ENCODE measurements at regions not wholly inside any gene's neighbourhood (a gene's known extent, or its start where the extent isn't known, plus 50 kb on each side); places are given as distances from the start of the nearest gene placed in this dataset.

- Mint-ChIP-seq H3K9me3 (no peaks in the 10 kb centered on the region), H3K36me3 (ENCODE audit: low read depth) (no peaks in the 10 kb centered on the region), H3K4me1 (ENCODE audit: low read depth) (no peaks in the 10 kb centered on the region), H3K27ac (no peak overlapping the region), H3K27me3 (peaks cover 5% of the 10 kb centered on the region), H3K4me3 (no peak overlapping the region)
- no peak for DNase-seq
Observed at GRCh38 chr15:52876991-52877663, 87.0 kb upstream of the ONECUT1 start.

- Mint-ChIP-seq H3K36me3 (ENCODE audit: low read depth) (no peaks in the 10 kb centered on the region), H3K9me3 (no peaks in the 10 kb centered on the region), H3K4me3 (no peak overlapping the region), H3K27me3 (peaks cover 35% of the 10 kb centered on the region), H3K27ac (no peak overlapping the region), H3K4me1 (ENCODE audit: low read depth) (no peaks in the 10 kb centered on the region)
- no peak for DNase-seq
Observed at GRCh38 chr15:52872036-52872818, 82.1 kb upstream of the ONECUT1 start.

GRCh38 chr15:52870015-52870414, 79.9 kb upstream of the ONECUT1 start:
- Mint-ChIP-seq H3K4me3 (no peak overlapping the region), H3K4me1 (ENCODE audit: low read depth) (no peaks in the 10 kb centered on the region), H3K9me3 (peaks cover 3% of the 10 kb centered on the region), H3K36me3 (ENCODE audit: low read depth) (no peaks in the 10 kb centered on the region), H3K27ac (no peak overlapping the region), H3K27me3 (peaks cover 31% of the 10 kb centered on the region)
- DNase-seq: no peak

- Mint-ChIP-seq H3K27ac (no peak overlapping the region), H3K4me1 (ENCODE audit: low read depth) (no peaks in the 10 kb centered on the region), H3K36me3 (ENCODE audit: low read depth) (no peaks in the 10 kb centered on the region), H3K9me3 (peaks cover 3% of the 10 kb centered on the region), H3K27me3 (peaks cover 30% of the 10 kb centered on the region), H3K4me3 (no peak overlapping the region)
- DNase-seq: no peak
Observed at GRCh38 chr15:52866698-52867097, 76.6 kb upstream of the ONECUT1 start.

DNA sequence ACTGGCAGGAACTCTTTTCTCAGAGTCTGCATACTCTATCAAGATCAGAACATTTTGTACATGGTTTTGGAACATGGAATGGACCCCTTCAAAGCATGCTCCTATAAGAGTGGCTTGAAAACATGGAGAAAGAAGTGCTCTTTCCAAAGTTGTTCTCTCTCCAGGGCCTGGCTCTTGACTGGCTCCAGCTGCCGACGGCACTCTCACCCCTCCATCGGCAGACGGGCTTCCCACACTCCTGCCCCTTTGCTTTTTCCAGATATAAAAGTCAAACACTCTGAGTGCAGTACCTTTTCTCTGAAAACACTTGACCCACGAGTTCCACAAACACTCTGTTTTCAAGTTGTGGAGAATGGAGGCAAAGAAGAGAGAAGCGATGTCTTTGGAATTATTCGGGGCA, 72.5 kb upstream of the ONECUT1 start:
- no peak for DNase-seq
- Mint-ChIP-seq H3K27ac (no peak overlapping the region), H3K36me3 (ENCODE audit: low read depth) (no peaks in the 10 kb centered on the region), H3K9me3 (peaks cover 3% of the 10 kb centered on the region), H3K4me3 (no peak overlapping the region), H3K4me1 (ENCODE audit: low read depth) (no peaks in the 10 kb centered on the region), H3K27me3 (peaks cover 5% of the 10 kb centered on the region)

GRCh38 chr15:52858782-52859176, 68.6 kb upstream of the ONECUT1 start:
- no peaks in the 10 kb centered on the region for H3K9me3 Mint-ChIP-seq
- DNase-seq: no peak
- no peaks in the 10 kb centered on the region for H3K36me3 Mint-ChIP-seq (ENCODE audit: low read depth)
- no peak overlapping the region for H3K4me3 Mint-ChIP-seq
- no peak overlapping the region for H3K27ac Mint-ChIP-seq
- peaks cover 16% of the 10 kb centered on the region for H3K27me3 Mint-ChIP-seq
- no peaks in the 10 kb centered on the region for H3K4me1 Mint-ChIP-seq (ENCODE audit: low read depth)

DNA sequence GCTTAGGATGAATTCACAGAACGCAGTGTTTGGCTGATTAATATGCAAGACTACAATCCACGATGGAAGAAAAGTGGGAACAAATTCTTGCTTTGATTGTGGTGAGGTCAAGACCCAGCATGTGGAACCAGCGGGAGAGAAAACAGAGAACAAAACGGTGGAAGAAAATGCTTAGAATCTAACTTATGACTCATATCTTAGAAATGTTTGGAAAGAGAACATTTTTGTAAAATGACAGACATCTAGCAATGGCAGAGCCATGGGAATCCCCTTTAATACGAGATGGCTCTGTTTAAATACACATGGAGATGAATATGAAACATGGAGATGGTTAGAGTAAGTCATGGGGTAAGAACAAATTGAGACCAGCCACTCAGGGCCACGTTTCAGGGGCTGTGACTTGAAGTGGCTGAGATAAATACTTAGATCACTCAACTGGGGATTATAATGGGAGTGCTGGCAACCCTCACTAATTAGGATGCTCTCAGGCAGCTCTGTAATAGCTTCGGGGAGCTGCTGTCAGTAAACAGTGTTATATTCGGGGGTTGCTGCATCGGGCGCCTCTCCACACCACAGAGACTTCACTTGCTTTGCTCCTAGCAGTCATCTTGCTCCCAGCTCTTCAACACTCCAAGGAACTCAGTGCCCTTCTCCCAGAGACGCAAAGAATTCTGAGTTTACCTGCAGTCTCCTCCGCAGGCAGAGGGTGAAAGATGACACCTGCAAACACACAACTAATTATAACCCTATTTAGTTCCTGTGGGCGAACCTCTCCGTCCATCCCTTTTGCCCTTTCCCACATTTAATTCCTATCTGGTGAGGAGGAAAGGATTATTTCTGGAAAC, 68.0 kb upstream of the ONECUT1 start:
- Mint-ChIP-seq H3K4me1 (ENCODE audit: low read depth) (no peaks in the 10 kb centered on the region), H3K4me3 (no peak overlapping the region), H3K9me3 (no peaks in the 10 kb centered on the region), H3K36me3 (ENCODE audit: low read depth) (no peaks in the 10 kb centered on the region), H3K27ac (no peak overlapping the region), H3K27me3 (peaks cover 16% of the 10 kb centered on the region)
- DNase-seq: no peak

DNA sequence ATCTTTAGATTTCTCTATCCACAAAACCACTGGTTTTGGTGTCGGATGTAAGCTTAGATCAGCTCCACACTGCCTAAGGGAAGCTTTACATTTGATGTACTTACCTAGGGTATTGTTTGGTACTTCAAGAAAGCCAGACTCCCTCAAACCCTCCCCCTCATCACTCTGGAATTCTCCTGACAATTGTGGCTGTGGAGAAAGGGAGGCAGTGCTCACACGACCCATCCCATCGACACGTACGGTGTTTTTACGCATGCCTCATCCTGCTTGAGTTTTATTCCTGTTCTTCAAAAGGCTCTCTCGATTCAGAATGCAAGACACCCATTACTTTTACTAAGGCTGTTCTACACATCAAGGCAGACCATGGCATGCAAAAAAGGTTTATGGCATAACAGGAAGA, 67.3 kb upstream of the ONECUT1 start:
- no peaks in the 10 kb centered on the region for H3K9me3 Mint-ChIP-seq
- H3K36me3 Mint-ChIP-seq (ENCODE audit: low read depth): no peaks in the 10 kb centered on the region
- no peak overlapping the region for H3K4me3 Mint-ChIP-seq
- DNase-seq: no peak
- H3K27ac Mint-ChIP-seq: no peak overlapping the region
- H3K4me1 Mint-ChIP-seq (ENCODE audit: low read depth): no peaks in the 10 kb centered on the region
- H3K27me3 Mint-ChIP-seq: peaks cover 16% of the 10 kb centered on the region

DNA sequence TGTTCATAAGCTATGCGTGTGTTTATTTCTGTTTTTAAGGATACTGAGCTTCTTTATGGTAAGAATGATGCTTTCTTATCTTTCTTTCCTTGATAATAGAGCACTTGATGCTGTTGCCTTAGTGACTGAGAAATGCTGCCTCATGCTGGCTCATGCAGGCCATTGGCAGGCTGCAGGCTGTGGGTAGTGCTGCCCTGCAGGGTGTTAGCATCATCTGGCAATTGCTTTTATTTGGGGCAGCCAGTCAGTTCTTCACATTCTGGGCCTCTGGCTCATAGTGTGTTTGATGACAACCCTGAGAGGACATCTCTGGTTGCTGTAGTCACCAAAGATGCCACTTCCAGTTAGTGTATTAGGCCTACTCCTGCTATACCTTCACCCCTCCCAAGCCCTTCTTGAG, 66.2 kb upstream of the ONECUT1 start:
- H3K4me3 Mint-ChIP-seq: no peak overlapping the region
- H3K9me3 Mint-ChIP-seq: no peaks in the 10 kb centered on the region
- no peaks in the 10 kb centered on the region for H3K4me1 Mint-ChIP-seq (ENCODE audit: low read depth)
- DNase-seq: no peak
- peaks cover 16% of the 10 kb centered on the region for H3K27me3 Mint-ChIP-seq
- H3K27ac Mint-ChIP-seq: no peak overlapping the region
- H3K36me3 Mint-ChIP-seq (ENCODE audit: low read depth): no peaks in the 10 kb centered on the region

- no peak for DNase-seq
- Mint-ChIP-seq H3K9me3 (no peaks in the 10 kb centered on the region), H3K36me3 (ENCODE audit: low read depth) (no peaks in the 10 kb centered on the region), H3K4me3 (no peak overlapping the region), H3K4me1 (ENCODE audit: low read depth) (no peaks in the 10 kb centered on the region), H3K27ac (no peak overlapping the region), H3K27me3 (peaks cover 20% of the 10 kb centered on the region)
Observed at GRCh38 chr15:52855157-52855556, 65.0 kb upstream of the ONECUT1 start.

DNA sequence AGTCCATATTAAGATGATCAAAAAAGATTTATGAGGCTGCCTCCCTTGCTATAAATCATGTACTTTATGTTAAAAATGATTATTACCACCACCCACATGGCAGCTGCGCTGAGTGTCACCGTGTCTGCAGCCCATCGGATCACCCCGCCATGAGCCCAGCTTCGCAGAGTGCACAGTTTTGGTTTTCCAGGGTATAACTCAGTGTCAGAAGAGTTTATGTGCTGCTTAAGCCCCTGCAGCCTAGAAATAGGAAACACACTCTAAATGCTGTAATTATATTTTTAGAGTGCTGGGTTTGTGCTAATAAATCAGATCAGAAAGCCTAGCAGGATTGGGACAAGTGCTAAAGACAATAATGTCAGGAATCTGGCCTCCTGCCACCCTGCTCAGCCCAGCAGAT, 54.7 kb upstream of the ONECUT1 start:
- Mint-ChIP-seq H3K27ac (no peak overlapping the region), H3K9me3 (no peaks in the 10 kb centered on the region), H3K4me1 (ENCODE audit: low read depth) (no peaks in the 10 kb centered on the region), H3K4me3 (no peak overlapping the region), H3K36me3 (ENCODE audit: low read depth) (no peaks in the 10 kb centered on the region), H3K27me3 (peaks cover 30% of the 10 kb centered on the region)
- DNase-seq: no peak
